ENCODE measurements at regions not wholly inside any gene's neighbourhood (a gene's known extent, or its start where the extent isn't known, plus 50 kb on each side); places are given as distances from the start of the nearest gene placed in this dataset.

DNA sequence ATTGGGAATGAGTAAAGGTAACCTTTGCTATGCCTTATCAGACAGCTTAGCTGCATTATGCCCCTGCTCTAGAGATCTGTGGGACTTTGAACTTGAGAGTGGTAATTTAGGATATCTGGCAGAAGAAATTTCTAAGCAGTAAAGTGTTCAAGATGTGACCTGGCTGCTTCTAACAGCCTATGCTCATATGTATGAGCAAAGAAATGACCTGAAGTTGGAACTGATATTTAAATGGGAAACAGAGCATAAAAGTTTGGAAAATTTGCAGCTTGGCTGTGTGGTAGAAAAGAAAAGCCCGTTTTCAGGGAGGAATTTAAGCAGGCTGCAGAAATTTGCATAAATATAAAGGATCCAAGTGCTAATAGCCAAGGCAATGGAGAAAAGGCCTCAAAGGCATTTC is 90.4 kb downstream of the HHIPL2 start:
- TF ChIP-seq, protein P1, sequence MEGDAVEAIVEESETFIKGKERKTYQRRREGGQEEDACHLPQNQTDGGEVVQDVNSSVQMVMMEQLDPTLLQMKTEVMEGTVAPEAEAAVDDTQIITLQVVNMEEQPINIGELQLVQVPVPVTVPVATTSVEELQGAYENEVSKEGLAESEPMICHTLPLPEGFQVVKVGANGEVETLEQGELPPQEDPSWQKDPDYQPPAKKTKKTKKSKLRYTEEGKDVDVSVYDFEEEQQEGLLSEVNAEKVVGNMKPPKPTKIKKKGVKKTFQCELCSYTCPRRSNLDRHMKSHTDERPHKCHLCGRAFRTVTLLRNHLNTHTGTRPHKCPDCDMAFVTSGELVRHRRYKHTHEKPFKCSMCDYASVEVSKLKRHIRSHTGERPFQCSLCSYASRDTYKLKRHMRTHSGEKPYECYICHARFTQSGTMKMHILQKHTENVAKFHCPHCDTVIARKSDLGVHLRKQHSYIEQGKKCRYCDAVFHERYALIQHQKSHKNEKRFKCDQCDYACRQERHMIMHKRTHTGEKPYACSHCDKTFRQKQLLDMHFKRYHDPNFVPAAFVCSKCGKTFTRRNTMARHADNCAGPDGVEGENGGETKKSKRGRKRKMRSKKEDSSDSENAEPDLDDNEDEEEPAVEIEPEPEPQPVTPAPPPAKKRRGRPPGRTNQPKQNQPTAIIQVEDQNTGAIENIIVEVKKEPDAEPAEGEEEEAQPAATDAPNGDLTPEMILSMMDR (IDR thresholded peaks at IDR 0.05; ENCODE audit: poor library complexity, severe bottlenecking), result no peak
- no peak for TF ChIP-seq EZH2 (IDR thresholded peaks at IDR 0.05; ENCODE audit: borderline replicate concordance, insufficient read depth, low read length, poor library complexity, severe bottlenecking)
- no peak for TF ChIP-seq TAF1 (IDR thresholded peaks at IDR 0.05; ENCODE audit: low read depth)
- no peak for TF ChIP-seq MXI1 (conservative IDR thresholded peaks at IDR 0.05; ENCODE audit: poor library complexity, severe bottlenecking)
- no peak for TF ChIP-seq RAD21 (conservative IDR thresholded peaks at IDR 0.05)
- TF ChIP-seq POLR2AphosphoS5 (IDR thresholded peaks at IDR 0.05), result no peak
- no peak for TF ChIP-seq SMC3 (conservative IDR thresholded peaks at IDR 0.05; ENCODE audit: poor library complexity)
- TF ChIP-seq, protein P2, sequence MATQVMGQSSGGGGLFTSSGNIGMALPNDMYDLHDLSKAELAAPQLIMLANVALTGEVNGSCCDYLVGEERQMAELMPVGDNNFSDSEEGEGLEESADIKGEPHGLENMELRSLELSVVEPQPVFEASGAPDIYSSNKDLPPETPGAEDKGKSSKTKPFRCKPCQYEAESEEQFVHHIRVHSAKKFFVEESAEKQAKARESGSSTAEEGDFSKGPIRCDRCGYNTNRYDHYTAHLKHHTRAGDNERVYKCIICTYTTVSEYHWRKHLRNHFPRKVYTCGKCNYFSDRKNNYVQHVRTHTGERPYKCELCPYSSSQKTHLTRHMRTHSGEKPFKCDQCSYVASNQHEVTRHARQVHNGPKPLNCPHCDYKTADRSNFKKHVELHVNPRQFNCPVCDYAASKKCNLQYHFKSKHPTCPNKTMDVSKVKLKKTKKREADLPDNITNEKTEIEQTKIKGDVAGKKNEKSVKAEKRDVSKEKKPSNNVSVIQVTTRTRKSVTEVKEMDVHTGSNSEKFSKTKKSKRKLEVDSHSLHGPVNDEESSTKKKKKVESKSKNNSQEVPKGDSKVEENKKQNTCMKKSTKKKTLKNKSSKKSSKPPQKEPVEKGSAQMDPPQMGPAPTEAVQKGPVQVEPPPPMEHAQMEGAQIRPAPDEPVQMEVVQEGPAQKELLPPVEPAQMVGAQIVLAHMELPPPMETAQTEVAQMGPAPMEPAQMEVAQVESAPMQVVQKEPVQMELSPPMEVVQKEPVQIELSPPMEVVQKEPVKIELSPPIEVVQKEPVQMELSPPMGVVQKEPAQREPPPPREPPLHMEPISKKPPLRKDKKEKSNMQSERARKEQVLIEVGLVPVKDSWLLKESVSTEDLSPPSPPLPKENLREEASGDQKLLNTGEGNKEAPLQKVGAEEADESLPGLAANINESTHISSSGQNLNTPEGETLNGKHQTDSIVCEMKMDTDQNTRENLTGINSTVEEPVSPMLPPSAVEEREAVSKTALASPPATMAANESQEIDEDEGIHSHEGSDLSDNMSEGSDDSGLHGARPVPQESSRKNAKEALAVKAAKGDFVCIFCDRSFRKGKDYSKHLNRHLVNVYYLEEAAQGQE (IDR thresholded peaks at IDR 0.05; ENCODE audit: borderline replicate concordance), result no peak

All from neural cell (in vitro differentiated cells).